ENCODE measurements at regions not wholly inside any gene's neighbourhood (a gene's known extent, or its start where the extent isn't known, plus 50 kb on each side); places are given as distances from the start of the nearest gene placed in this dataset.

- TF ChIP-seq, protein P1, sequence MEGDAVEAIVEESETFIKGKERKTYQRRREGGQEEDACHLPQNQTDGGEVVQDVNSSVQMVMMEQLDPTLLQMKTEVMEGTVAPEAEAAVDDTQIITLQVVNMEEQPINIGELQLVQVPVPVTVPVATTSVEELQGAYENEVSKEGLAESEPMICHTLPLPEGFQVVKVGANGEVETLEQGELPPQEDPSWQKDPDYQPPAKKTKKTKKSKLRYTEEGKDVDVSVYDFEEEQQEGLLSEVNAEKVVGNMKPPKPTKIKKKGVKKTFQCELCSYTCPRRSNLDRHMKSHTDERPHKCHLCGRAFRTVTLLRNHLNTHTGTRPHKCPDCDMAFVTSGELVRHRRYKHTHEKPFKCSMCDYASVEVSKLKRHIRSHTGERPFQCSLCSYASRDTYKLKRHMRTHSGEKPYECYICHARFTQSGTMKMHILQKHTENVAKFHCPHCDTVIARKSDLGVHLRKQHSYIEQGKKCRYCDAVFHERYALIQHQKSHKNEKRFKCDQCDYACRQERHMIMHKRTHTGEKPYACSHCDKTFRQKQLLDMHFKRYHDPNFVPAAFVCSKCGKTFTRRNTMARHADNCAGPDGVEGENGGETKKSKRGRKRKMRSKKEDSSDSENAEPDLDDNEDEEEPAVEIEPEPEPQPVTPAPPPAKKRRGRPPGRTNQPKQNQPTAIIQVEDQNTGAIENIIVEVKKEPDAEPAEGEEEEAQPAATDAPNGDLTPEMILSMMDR (IDR thresholded peaks at IDR 0.05), result no peak
- TF ChIP-seq POLR2A (IDR thresholded peaks at IDR 0.05) (no peak), EP300 (IDR thresholded peaks at IDR 0.05) (no peak)
Observed at GRCh38 chr2:128778843-128779242, 460.2 kb upstream of the HS6ST1 start.

Measured in gastroesophageal sphincter (tissue), 3 donors.